HG02610 (cell line): ENCODE measurements at regions not wholly inside any gene's neighbourhood (a gene's known extent, or its start where the extent isn't known, plus 50 kb on each side); places are given as distances from the start of the nearest gene placed in this dataset.
A peak's percentile ranks its signal among the peaks of the same experiment; 100 is the strongest.

Experiments
- ATAC-seq: cut with Tn5 transposase; IDR thresholded peaks from one replicate; pipeline ENCODE4 v1.9.1; 2021; ENCODE audit warnings: mild to moderate bottlenecking, moderate library complexity; ENCODE audit not compliant: unreplicated experiment

DNA sequence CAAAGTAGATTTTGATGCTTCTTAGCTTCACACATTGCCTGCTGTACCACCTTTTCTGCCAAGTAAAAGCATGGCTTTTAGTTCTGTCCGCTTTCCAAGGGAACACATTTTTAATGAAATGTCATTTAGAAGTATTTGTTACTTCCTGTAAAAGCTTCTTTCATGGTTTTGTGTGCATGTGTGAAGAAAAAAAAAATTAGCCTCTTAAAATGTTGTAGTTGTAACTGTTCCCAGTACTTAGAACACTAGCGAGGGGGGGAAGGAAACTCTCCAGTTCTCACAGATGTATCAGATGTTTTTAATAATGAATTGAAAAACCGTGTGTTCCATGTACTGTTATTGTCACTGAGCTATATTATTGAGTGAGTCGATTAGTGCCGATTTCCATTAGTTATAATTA is 568.3 kb upstream of the ADGRL2 start:
- no peak for ATAC-seq

DNA sequence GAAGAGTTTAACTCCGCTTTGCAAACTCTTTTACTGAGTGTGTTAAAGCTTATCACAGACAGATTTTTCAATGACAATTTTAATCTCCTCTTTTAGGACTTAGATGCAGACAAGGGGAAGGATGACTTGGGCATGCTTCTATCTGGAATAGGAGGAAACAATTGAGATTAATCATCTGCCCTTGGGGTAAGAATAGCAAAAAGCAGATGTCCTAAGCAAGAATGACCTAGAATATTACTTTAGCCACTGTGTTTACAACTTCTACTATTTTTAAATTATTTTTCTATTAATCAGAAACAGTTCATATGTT is 569.0 kb upstream of the ADGRL2 start:
- no peak for ATAC-seq

DNA sequence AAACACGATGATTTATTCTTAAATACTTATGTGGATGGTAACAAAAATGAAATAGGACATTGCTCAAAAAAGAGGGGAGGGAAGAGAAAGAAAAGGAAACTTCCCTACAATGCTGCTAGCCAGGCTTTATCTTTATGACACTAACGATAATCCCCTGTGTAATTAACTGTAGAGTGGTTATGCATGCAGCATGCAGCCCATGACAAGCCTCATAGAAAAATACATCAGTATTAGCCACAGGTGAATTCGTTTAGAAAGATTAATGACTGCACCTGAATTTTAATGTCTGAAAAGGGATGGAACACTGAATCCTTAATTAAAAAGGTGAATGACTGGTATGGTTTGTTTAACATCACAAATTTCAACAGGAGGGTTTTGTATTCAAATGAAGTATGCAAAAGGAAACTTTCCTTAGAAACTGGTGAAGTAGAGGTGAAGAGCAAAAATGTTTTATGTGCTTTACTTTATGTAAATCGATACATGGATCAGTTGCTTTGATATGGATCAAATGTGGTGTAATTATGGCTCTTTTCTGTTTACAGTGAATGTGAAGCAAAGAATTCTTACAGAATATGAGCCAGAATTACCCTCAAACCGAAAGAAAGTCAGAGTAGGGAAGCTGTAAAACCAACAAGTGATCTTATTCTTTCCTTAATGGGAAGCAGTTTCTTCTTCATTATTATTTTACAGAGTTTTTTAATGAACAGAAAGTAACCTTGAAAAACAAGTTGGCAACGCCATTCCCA is 569.6 kb upstream of the ADGRL2 start:
- no peak for ATAC-seq

DNA sequence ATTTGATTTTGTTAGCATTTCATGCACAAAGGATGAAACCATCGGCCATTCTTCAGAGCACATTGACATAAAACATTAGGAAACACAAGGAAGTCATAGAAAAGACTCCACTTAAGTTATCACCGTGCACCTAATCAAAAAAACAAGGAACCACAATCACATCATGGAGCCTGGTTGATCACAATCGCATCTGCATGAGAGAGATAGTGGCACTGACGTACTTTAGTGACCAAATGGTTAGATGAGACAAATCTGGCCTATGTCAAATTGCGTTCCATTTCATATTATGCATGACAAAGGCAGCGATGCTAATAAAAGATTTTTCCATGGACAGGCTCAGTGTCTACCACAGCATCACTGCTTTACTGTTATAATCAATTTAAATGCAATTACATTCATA is 571.8 kb upstream of the ADGRL2 start:
- ATAC-seq: no peak

DNA sequence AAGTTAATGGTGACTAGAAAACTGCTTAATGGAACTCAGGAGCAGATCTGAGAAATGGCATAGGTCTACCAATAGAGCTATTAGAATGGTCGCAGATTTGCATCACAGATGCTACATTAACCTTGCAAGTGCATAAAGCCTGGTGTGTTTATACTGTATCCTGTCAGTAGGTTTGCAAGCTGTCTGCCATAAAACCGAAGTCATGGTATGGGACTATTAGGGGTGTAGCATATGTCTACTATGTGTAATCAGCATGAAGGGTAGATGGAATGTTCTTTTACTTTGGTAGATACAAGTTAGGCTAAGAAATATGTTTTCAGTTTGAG is 574.2 kb upstream of the ADGRL2 start:
- ATAC-seq: no peak

DNA sequence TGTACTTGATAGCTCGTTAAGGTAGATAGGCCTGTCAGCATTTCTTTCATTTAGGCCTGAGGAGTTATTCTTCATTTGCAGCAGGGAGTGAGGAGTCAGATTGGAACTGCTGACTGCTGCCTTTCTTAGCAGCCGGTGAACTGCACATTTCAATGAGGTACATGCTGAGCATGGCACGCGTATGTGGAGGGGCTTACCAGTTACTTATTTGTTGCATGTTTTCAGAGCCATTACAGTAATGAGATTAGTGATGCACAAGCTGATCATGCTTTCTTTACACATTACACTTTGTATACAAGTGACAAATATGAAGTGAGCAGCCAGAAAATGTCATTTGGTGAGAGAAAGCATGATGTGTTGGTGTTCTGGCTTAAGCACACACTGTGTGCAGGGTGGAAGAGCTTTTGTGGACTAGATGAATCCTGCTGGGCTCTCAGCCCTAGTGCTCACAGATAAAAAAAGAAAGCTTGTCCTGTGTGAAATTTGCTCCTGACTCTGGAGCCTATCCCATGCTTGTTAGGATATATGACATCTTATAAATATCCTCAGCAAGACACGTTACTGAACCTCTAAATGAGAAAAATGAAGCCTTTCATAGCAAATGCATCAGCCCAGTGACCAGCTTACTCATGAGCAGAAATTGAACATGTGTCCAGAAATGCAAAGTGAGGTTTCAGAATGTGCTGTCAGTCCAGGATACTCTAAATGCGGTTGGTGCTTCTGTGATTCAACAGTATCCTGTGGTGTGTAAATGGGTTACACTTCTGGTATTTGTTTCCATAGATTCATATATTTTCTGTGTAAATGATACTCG is 574.7 kb upstream of the ADGRL2 start:
- ATAC-seq: peak; percentile 97

DNA sequence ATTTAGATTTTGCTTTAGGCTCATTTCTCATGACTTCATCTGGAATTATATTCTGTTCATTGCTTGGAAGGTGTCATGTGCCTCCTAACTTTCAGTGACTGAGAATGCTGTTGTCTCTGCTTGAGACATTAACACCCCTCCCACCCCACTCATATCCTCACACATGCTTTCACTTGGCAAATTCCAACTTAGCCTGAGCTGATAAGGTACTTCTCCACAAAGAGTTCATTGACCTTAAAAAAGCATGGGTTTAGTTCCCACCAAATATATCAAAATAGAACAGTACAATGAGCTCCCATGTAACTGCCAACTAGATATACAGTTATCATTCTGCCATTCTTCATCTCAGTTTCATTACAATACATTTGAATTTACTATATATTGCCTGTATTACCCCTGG is 576.5 kb upstream of the ADGRL2 start:
- ATAC-seq: no peak

DNA sequence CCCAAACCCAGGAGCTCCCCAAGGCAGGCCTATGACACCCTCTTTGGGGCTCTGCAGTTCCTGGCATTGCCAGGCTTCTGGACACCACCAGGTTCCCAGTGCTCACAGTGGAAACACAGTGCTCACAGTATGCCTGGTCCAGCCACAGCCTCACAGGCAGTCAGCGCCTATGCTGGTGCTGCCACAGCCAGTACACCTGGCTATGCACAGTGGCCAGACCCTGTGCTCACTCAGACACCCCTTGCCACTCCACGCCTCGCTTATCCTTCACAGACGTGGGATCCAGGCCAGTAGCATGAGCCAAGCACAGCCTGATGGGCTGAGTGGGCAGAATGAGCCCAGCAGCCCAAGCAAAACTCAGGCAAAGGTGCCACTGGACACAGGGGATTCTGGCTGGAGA is 579.2 kb upstream of the ADGRL2 start:
- no peak for ATAC-seq

DNA sequence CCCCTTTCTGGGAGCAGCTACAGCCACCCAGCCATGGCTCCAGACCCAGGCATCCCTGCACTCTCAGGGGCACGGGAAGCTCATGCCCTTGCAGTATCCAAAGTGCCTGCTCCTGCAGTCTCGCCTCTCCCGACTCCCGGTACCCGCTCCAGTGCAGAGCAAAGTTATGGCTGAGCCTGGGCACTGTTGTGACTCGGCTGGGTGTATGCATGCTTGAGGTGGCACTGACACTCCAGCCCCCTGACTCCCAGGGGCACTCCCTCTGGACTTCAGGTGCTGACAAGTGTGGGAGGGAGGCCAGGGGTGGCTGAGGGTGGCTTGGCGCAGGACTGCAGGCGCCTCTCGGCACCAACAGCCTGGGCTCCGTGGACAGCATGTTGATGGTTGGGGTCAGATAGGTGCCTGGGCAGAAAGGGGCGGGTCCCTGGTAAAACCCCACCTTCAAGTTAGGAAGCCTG is 580.1 kb upstream of the ADGRL2 start:
- ATAC-seq: no peak

DNA sequence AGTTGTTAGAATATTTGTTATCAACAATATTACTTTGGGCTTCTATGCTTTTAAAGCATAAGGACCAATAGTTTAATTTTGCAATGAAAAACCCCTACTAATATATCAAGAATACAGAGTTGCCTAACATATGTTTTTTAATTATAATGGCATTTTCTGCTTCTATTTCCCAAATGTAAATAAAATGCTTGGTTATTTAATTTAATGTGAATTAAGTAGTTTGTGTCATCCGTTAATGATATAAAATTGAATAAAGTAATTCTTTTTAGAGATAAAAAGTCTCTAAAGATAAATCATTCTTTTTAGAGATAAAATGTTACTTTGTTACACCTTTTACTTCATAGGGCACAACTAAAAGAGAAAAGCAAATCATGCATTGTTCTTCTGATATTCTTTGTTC is 583.7 kb upstream of the ADGRL2 start:
- no peak for ATAC-seq

DNA sequence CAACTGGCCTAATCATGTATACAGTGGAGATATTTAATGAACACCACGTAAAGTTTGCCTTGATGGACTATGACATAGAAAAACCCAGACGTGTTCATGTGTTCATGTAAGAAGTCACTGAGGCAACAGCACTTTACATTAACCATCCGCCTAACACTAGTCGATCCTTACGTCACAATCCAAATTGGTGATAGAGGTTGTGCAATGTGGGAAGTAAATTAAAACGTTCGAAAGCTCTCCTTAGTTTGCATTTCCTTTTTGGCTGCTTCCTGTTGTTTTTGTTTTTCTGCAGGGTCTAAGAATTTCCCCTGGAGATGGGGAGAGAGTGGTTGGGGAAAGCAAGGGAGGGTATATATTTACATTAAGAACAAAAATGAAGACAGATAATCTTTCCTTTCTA is 587.5 kb upstream of the ADGRL2 start:
- ATAC-seq: no peak

DNA sequence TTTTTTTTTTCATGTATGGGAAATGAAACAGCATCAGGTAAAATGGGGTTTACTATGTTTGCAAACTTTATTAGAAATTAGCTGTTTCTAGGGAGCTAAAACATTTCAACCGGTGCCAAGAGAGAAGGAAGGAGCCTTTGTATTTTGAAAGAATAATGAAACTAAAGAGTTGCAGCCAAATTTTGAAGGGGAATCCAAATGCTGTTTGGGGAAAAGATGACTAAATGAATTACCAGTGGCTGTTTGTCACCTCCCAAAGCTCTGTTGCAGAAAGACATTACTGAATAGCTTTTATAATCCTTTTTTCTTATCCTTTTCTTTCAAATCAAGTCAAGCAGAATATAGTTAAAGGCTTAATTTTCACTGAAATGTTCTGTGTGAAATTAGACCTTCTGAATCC is 591.3 kb upstream of the ADGRL2 start:
- no peak for ATAC-seq

DNA sequence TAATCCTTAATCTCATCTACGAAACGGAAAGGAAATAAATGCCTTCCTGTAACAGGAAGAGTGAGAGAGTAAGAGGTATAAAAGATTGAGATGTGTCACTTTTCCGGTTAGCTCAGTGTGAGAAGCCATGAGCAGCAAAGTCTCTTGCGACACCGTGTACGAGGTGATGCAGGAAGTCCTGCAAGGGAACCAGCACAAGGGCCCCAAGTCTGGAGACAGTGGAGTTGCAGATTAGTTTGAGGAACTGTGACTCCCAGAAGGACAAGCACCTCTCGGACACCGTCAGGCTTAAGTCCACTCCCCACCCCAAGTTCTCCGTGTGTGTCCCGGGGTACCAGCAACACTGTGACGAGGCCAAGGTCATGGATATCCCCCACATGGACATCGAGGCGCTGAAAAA is 592.3 kb upstream of the ADGRL2 start:
- no peak for ATAC-seq

DNA sequence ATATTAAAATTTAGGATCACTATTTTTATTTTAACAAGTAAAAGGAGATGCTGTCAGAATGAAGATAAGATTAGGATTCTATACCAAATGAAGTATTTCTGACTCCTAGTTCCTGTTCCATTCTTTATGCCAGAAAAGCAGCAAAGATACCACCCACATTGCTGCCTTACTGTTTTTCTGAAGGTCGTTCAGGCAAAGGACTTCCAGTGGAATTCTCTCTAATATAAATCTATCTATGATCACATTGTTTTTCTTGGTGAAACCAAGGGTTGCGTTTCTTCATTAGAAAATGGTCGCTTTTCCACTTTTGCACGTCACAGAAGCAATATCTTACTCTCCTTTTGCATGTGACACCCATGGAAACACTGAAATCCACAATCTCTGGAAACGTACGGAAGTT is 594.8 kb upstream of the ADGRL2 start:
- ATAC-seq: no peak

DNA sequence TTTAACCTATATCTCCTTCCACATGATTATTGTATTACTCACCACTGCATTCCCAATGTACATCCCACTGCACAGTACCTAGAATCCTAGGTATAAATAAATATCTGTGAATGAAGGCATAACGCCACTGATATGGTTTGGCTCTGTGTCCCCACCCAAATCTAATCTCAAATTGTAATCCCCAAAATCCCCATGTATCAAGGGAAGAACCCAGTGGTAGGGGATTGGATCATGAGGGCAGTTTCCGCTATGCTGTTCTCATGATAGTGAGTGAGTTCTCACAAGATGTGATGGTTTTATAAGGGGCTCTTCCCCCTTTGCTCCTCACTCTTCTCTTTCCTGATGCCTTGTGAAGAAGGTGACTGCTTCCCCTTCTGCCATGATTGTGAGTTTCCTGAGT is 599.0 kb upstream of the ADGRL2 start:
- ATAC-seq: no peak

DNA sequence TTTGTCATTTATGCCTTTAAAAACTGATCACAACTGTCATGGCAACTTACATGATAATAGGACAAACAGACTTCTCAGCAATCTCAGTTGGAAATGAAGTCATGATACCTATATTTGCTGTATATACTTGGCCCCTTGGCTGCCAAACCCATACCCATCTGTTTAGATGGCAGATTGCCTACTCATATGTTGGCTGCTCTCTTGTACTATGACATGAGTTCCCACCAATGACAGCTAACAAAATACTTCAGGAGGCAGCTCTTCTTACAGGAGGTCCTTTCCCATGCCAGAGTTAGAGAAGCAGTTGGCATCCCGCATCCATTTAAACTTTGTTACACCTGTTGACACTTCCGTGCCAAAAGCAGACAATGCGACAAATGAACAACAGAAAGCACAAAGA is 603.1 kb upstream of the ADGRL2 start:
- ATAC-seq: no peak

DNA sequence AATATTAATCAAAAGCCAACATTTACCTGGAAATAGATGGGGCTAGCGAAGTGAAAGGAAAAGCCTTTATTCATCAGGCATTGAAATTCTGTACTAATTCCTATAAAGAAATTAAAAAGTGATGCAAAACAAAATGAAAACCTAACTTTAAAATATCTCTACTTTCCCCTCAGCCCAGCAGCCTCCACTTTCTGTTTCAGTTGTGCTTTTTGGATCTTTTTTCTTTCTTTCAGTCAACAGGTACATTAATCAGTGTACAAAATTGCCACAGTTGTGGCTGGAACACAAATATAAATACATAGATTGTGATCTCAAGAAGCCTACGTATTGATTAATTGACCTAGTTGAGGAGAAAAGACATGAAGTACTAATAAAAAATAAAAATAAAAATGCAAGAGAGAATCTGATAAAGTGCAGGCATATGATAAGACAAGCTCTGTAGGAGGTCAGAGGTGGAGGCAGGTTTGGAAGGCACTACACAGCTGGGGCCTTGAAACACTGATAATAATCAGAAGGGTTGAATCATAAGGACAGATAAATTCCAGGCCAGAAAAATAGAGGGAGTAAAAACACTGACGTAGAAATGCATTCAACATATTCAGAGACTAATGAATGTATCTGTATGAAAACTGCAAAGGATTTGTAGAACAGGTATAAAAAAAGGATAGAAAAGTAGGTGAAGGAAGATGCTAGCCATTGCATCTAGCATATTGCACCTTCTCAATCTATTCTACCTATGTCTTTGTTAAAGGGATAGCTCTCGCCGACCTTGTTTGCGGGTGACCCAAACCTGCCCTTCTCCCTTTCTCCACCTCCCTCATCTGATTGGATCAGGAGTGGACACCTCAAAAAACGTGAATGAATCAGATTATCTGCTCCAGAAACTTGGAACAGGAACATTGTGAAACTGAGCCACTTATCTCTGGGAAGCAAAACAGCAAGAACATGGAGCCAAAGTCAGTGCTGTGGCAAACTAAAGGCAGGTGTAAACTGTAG is 607.8 kb upstream of the ADGRL2 start:
- ATAC-seq: no peak

DNA sequence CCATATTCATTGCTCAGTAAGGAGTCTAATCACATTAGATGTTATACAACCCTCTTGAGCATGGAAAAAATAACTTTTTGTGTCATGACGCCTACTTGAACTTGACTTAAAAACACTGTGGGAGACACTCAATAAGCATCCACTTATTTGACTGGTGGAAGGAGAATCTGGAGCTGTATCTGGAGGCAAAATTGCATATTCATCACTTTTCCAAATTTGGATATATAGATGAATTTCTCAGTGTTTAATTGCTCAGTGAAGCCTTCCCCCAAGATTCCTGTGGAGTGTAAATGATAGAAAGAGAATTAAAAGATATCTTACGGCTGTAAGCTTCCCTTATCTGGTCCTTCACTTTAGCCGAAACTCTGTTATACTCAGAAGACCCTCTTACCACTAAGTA is 610.7 kb upstream of the ADGRL2 start:
- ATAC-seq: no peak

DNA sequence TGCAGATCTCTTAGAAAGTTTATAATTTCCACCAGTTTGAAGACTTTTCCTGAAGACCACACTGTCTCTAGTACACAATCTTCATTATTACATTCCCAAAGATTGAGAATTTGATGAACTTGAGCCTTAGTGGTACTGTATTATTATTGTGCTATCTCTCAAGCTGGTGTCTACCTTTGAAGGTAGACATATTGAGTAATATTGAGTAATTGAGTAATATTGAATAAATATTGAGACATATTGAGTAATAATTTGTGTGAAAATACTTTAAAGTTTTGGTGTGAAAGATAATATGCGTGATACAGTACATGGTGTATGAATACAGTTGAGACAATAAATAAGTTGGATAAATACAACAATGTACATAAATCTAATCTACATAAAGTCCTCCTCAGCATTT is 613.1 kb upstream of the ADGRL2 start:
- ATAC-seq: no peak

DNA sequence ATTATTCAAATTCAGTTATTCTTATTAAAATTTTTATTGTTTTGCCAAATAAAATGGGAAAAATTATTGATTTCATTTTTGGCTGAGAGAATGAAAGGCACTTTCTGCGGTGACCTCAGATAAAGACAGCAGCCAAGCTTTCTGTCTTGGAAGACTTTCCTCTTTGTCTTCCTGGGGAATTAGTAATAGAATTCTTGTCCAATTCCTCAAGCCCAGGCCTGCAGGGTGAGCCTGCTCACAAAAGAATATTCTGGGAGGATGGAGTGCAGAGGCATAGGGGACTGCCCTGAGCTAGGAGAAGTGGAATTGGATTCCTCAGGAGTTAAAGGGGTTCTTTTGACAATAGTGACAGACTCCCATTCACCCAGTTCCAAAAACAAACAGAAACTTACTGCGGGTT is 614.5 kb upstream of the ADGRL2 start:
- ATAC-seq: no peak

DNA sequence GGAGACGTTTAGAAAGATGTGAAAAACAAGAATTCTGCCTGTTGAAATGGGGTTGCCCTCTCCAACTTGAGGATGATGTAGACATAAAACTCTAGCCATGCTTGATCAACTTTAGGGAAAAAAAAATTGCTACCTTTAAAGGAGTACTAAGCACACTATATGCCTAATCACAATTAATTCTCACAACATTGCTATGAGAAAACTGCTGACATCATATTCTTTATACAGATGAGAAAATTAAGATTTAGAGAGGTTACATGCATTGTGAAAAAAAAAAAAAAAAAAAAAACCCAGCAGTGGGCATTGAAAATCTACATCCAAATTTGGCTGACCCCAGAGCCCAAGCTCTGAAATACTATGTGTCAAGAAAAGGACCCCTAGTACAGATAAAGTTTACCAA is 617.2 kb upstream of the ADGRL2 start:
- ATAC-seq: no peak

DNA sequence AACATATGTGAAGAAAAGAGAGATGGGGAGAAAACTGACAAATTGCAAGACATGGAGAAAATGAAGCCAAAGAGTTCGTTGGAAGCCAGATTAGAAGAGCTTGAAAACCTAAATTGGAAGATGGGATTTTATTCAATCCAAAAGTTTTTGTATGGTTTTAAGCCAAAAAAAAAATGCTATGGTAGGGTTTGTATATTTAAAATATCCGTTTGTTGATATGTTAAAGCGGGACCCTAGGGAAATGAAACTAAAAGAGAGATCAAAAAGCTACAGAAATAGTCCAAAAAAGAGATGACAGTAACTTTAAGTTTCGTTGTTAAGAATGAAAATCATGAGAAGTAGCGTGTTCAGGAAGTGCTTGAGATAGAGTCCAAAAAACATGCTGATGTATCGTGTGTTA is 617.7 kb upstream of the ADGRL2 start:
- ATAC-seq: no peak
